ES-I3 (cell line): ENCODE measurements at regions not wholly inside any gene's neighbourhood (a gene's known extent, or its start where the extent isn't known, plus 50 kb on each side); places are given as distances from the start of the nearest gene placed in this dataset.

Experiments
- H3K36me3 ChIP-seq: 2 replicates; pipeline ENCODE4 v1.6.1; 2013; ENCODE audit warnings: mild to moderate bottlenecking, low read length, control low read depth, moderate library complexity; ENCODE audit not compliant: insufficient read depth
- H3K4me1 ChIP-seq: 2 replicates; pipeline ENCODE4 v1.6.1; 2013; ENCODE audit warnings: mild to moderate bottlenecking, control low read depth, low read length; ENCODE audit not compliant: insufficient read depth
- H3K9ac ChIP-seq: 2 replicates; pipeline ENCODE4 v1.6.1; 2013; ENCODE audit warnings: low read depth, mild to moderate bottlenecking, low read length, moderate library complexity
- H3K9me3 ChIP-seq: 2 replicates; pipeline ENCODE4 v1.6.1; 2013; ENCODE audit warnings: mild to moderate bottlenecking, low read length, moderate library complexity; ENCODE audit not compliant: control insufficient read depth, insufficient read depth

DNA sequence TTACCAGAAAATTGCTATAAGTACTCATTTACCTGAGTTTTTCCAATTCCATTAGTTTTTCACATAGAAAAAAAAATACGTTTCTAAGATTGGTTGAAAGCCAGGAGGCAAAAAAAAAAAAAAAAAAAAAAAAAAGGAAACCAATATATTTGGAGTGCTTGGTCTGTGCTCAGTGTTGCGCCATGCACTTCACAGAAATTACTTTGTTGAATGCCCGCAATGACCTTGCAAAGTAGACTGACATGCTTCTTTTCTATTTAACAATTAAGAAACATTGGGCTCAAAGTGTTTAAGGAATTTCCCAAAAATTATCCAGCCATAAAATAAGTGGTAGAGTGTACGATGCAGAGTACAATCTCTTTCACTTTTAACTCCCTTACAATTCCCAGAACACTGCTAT is 65.2 kb upstream of the PAPPA start:
- H3K9me3 ChIP-seq, result peaks cover 3% of the 10 kb centered on the region
- H3K9ac ChIP-seq, result no peak overlapping the region
- no peaks in the 10 kb centered on the region for H3K4me1 ChIP-seq
- H3K36me3 ChIP-seq, result no peaks in the 10 kb centered on the region

DNA sequence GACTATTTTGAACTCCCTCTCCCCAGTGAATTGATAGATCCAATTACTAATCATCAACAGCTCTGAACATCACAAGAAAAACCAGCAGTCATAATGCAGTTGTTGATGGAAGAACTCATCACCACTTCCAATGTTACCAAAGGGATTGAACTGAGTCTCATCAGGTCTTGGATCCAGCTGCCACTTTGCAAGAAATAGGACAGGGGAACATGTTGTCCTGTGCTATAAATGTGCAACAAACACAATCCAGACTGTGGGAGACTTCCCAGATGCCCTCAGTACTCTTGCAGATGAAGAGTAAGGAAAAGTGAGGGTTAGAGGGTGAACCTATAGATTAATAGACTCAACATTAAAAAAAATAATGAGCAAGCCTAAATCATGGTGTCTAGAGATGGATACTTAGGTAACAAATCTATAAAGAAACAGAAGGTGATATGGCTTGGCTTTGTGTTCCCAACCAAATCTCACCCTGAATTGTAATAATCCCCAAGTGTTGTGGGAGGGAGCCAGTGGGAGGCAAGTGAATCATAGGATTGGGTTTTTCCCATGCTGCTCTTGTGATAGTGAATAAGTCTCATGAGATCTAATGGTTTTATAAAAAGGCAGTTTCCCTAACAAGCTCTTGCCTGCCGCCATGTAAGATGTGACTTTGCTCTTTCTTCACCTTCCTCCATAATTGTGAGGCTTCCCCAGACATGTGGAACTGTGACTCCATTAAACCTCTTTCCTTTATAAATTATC is 63.4 kb upstream of the PAPPA start:
- peaks cover 3% of the 10 kb centered on the region for H3K9me3 ChIP-seq
- no peaks in the 10 kb centered on the region for H3K36me3 ChIP-seq

DNA sequence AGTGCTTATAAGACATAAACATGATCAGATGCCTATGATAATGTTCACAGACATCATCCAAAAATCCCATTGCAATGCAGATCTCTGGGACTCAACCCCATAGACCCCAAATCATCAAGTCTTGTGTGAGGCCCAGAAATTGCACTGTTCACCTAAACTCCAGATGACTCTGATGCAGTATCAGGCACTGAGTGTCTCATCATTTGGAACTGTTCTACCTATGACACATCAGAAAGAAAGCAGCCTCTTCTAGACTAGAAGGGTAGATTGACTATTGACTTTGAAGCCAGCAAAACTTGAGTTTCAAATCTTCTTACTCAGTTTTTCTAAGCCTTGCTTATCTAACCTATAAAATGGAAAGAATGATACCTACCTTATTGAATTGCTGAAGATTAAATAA is 58.7 kb upstream of the PAPPA start:
- Histone ChIP-seq H3K9ac (no peak overlapping the region), H3K36me3 (no peaks in the 10 kb centered on the region), H3K9me3 (peaks cover 3% of the 10 kb centered on the region), H3K4me1 (no peaks in the 10 kb centered on the region; the same call in 1 of the 2 replicates)

More for the DNA sequence above, 63.4 kb upstream of the PAPPA start:
- Histone ChIP-seq H3K4me1 (no peaks in the 10 kb centered on the region), H3K9ac (no peak overlapping the region)

DNA sequence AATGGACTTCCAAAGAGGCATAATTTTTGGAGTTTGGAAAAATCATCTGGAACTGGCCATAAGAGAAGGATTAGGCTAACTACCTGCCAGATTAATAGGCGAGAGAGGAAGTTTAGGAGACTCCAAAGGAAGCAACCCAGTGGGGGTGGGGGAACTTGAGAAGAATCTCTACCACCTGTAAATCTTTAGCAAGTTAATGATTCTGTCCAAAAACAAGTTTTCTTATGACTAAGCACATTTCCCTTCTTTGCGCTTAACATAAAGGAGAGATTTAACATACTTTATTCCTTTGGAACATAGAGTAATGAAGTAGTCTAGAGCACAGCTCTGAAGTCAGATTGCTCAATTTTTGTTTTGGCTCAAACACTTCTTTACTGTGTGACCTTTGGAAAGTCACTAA is 58.2 kb upstream of the PAPPA start:
- H3K9ac ChIP-seq, result no peak overlapping the region
- H3K36me3 ChIP-seq, result no peaks in the 10 kb centered on the region
- H3K9me3 ChIP-seq, result no peaks in the 10 kb centered on the region; the same call in 1 of the 2 replicates
- no peaks in the 10 kb centered on the region; the same call in 1 of the 2 replicates for H3K4me1 ChIP-seq

DNA sequence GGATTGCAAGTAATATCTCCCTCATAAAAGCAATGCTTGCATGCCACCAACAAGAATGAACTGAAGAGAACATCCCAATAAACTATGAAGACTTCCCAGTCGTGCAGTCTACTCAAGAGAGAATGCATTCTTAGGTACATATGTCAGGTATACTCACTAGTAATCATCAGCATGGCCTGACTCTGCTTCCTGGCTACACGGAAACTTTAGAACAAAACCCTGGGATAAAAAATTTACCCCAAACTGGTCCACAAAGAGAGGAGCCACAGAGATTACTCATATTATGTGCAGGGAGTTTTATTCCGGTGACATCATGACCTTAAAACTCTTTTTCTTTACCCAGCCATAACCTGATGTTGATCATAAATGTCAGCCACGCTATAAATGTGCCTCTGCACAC is 57.5 kb upstream of the PAPPA start:
- no peaks in the 10 kb centered on the region; the same call in 1 of the 2 replicates for H3K9me3 ChIP-seq
- no peaks in the 10 kb centered on the region for H3K36me3 ChIP-seq
- no peaks in the 10 kb centered on the region; the same call in 1 of the 2 replicates for H3K4me1 ChIP-seq
- no peak overlapping the region for H3K9ac ChIP-seq

DNA sequence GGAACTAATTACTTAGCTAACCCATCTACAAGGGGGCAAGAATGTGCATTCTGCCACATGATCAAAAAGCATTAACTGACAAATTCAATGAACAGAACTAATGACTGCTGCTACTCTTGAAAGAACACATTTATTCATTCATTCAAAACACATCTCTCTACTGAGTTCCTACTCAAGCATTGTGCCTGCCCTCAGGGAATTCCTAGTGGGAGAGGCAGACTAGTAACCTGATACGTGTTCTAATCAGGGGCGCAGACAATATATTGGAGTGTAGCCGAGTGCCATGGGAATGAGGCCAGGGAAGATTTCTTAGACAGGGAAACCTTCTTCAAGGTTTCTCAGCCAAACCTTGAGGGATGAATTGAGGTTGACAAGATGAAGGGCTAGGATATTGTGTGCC is 56.7 kb upstream of the PAPPA start:
- Histone ChIP-seq H3K9me3 (no peaks in the 10 kb centered on the region), H3K36me3 (no peaks in the 10 kb centered on the region), H3K4me1 (no peaks in the 10 kb centered on the region; the same call in 1 of the 2 replicates), H3K9ac (no peak overlapping the region)

DNA sequence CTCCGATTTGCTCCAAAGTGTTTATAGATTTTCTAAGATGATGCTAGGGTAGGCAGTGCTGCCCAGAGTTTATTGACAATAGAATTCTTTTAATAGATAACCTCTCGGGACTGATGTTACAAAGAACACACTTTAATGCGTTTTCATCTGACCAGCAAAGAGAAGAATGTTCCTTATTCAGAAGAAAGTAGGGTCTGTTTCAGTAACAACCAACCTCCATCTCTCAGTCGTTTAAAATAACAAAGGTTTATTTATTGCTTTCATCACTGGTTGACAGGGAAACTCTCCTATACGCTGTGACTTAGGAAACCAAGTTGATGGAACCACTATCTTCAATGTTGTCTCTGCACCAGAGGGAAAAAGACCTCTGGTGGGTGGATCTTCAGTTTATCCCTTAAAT is 55.1 kb upstream of the PAPPA start:
- Histone ChIP-seq H3K4me1 (no peaks in the 10 kb centered on the region; the same call in 1 of the 2 replicates), H3K9ac (no peak overlapping the region), H3K36me3 (no peaks in the 10 kb centered on the region), H3K9me3 (no peaks in the 10 kb centered on the region)

DNA sequence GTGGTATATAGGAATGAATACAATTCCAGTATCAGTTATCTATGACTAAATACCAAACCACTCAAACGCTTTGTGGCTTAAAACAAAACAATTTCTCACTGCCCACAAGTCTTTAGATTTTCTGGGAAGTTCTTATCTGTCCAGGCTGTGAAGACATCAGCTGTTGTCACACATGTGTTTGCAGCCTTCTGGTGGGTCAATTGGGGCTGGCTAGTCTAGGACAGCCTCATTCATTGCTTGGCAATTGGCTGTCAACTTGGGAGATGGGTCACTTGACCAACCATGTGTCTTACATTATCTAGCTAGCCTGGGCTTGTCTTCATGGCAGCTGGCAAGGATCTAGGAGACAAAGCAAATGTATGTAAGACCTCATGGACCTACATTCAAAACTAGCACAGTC is 53.8 kb upstream of the PAPPA start:
- Histone ChIP-seq H3K36me3 (no peaks in the 10 kb centered on the region), H3K9ac (no peak overlapping the region), H3K4me1 (no peaks in the 10 kb centered on the region; the same call in 1 of the 2 replicates), H3K9me3 (no peaks in the 10 kb centered on the region)

DNA sequence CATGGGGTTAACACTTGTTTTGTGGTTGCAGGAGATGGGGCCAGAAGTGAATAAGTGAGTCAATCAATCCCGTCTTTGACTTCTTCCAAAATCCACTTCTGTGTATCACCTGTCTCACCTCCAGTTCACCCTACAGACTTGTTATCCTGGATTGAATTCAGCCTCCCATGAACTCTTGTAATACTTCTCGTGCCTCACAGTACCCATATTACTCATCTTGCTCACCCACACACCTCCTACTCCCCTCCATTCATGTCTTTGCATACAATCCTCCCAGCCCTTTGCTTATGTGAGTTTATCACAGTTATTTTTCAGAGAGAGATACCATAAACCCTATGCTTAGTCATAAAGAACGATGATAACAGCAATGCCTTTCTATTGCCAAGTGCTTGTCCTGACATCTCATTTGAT is 52.9 kb upstream of the PAPPA start:
- no peaks in the 10 kb centered on the region for H3K36me3 ChIP-seq
- no peaks in the 10 kb centered on the region for H3K9me3 ChIP-seq
- H3K9ac ChIP-seq, result no peak overlapping the region
- no peaks in the 10 kb centered on the region; the same call in 1 of the 2 replicates for H3K4me1 ChIP-seq

DNA sequence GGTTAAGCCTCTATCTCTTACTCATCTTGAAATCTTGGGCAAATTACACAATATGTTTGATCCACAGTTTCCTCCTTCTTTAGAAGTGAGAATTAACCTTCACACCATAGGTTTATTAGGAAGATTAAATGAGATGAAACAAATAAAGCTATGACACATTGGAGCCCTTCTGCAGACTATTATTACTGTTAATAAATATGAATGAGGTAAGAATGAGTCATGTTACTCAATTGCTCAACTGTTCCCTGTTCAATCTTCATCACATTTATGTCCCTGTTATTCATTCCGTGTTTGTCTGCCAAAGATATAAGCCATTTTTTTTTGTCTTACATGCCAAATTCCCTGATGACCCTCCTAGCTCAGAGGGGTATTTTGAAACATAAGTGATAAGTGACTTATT is 52.1 kb upstream of the PAPPA start:
- Histone ChIP-seq H3K9me3 (no peaks in the 10 kb centered on the region), H3K4me1 (no peaks in the 10 kb centered on the region; the same call in 1 of the 2 replicates), H3K36me3 (no peaks in the 10 kb centered on the region), H3K9ac (no peak overlapping the region)

DNA sequence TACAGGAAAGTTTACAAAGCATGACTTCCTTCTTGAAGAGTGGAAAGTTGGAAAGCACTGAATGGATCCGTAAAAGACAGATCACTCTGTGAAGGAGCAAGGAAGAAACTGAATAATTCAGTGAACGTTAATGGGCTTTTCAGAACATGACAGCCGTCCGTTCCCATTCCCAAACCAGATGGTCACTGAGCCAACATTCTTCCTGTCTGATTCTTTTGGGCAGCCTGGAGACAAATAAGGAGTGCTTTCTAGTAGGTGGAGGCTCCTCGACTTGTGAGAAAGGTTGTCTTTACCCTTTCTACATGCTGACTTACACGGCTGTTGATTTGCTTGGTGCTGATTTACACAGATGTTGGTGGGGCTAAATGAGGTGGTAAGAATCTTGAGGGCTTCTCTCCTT is 51.0 kb upstream of the PAPPA start:
- Histone ChIP-seq H3K9me3 (no peaks in the 10 kb centered on the region), H3K9ac (no peak overlapping the region), H3K4me1 (no peaks in the 10 kb centered on the region), H3K36me3 (no peaks in the 10 kb centered on the region)
